H9 (cell line): ENCODE measurements at regions not wholly inside any gene's neighbourhood (a gene's known extent, or its start where the extent isn't known, plus 50 kb on each side); places are given as distances from the start of the nearest gene placed in this dataset.

Source experiments
- DNase-seq: peaks from one replicate; pipeline ENCODE4 v3.0.0-alpha.2; 2017
- H2AFZ ChIP-seq: one replicate; pipeline ENCODE4 v1.6.1; 2013; ENCODE audit warnings: mild to moderate bottlenecking, low read length, control low read depth, moderate library complexity
- H2AK5ac ChIP-seq: 2 replicates; pipeline ENCODE4 v1.6.1; 2013; ENCODE audit warnings: low read length, control low read depth, mixed read lengths; ENCODE audit not compliant: insufficient read length
- H2BK120ac ChIP-seq: one replicate; pipeline ENCODE4 v1.6.1; 2013; ENCODE audit warnings: low read depth, mild to moderate bottlenecking, low read length, control low read depth, inconsistent platforms; ENCODE audit not compliant: poor library complexity, severe bottlenecking
- H2BK12ac ChIP-seq: 2 replicates; pipeline ENCODE4 v1.6.1; 2013; ENCODE audit warnings: low read length, control low read depth, mixed read lengths, low read depth; ENCODE audit not compliant: insufficient read length
- H2BK15ac ChIP-seq: 2 replicates; pipeline ENCODE4 v1.6.1; 2013; ENCODE audit warnings: low read depth, low read length, control low read depth
- H2BK20ac ChIP-seq: one replicate; pipeline ENCODE4 v1.6.1; 2013; ENCODE audit warnings: low read depth, mild to moderate bottlenecking, low read length, control low read depth, inconsistent platforms; ENCODE audit not compliant: poor library complexity, severe bottlenecking
- H2BK5ac ChIP-seq: 2 replicates; pipeline ENCODE4 v1.6.1; 2013; ENCODE audit warnings: low read length, control low read depth, mixed read lengths; ENCODE audit not compliant: insufficient read length
- H3K14ac ChIP-seq: 2 replicates; pipeline ENCODE4 v1.6.1; 2013; ENCODE audit warnings: low read length, control low read depth; ENCODE audit not compliant: insufficient read depth
- H3K18ac ChIP-seq: 2 replicates; pipeline ENCODE4 v1.6.1; 2013; ENCODE audit warnings: low read depth, mild to moderate bottlenecking, mixed read lengths, low read length, control low read depth; ENCODE audit not compliant: insufficient read length
- H3K23ac ChIP-seq: 2 replicates; pipeline ENCODE4 v1.6.1; 2013; ENCODE audit warnings: low read length, control low read depth, mixed read lengths, low read depth; ENCODE audit not compliant: insufficient read length
- H3K23me2 ChIP-seq: 2 replicates; pipeline ENCODE4 v1.6.1; 2013; ENCODE audit warnings: low read depth, mild to moderate bottlenecking, mixed read lengths, low read length, control low read depth; ENCODE audit not compliant: insufficient read length, poor library complexity, severe bottlenecking
- H3K27ac ChIP-seq: 2 replicates; pipeline ENCODE4 v1.5.1; 2013; ENCODE audit warnings: low read length, control low read depth, mixed read lengths, low read depth; ENCODE audit not compliant: insufficient read length
- H3K27me3 ChIP-seq: 2 replicates; pipeline ENCODE4 v1.6.1; 2013; ENCODE audit warnings: low read length, control low read depth, inconsistent platforms; ENCODE audit not compliant: insufficient read depth
- H3K4ac ChIP-seq: 2 replicates; pipeline ENCODE4 v1.6.1; 2013; ENCODE audit warnings: low read depth, mild to moderate bottlenecking, control low read depth, inconsistent platforms, low read length, moderate library complexity
- H3K4me1 ChIP-seq: 2 replicates; pipeline ENCODE4 v1.6.1; 2013; ENCODE audit warnings: low read length, control low read depth, inconsistent platforms; ENCODE audit not compliant: insufficient read depth
- H3K4me2 ChIP-seq: 2 replicates; pipeline ENCODE4 v1.6.1; 2013; ENCODE audit warnings: low read length, control low read depth, mixed read lengths; ENCODE audit not compliant: insufficient read length, insufficient read depth
- H3K56ac ChIP-seq: 2 replicates; pipeline ENCODE4 v1.6.1; 2013; ENCODE audit warnings: low read depth, mild to moderate bottlenecking, mixed read lengths, low read length, control low read depth; ENCODE audit not compliant: insufficient read length
- H3K79me1 ChIP-seq: 2 replicates; pipeline ENCODE4 v1.6.1; 2013; ENCODE audit warnings: low read depth, mild to moderate bottlenecking, moderate library complexity, low read length, control low read depth, inconsistent platforms; ENCODE audit not compliant: insufficient read depth, poor library complexity, severe bottlenecking
- H3K79me2 ChIP-seq: 2 replicates; pipeline ENCODE4 v1.6.1; 2013; ENCODE audit warnings: low read length, control low read depth, inconsistent platforms; ENCODE audit not compliant: insufficient read depth
- H3K9ac ChIP-seq: 2 replicates; pipeline ENCODE4 v1.6.1; 2013; ENCODE audit warnings: low read length, control low read depth, mixed read lengths; ENCODE audit not compliant: insufficient read length; ENCODE audit errors: extremely low read depth
- H3K9me3 ChIP-seq: one replicate; pipeline ENCODE4 v1.6.1; 2013; ENCODE audit warnings: low read depth, low read length, inconsistent platforms; ENCODE audit not compliant: control insufficient read depth
- H3T11ph ChIP-seq: one replicate; pipeline ENCODE4 v1.6.1; 2013; ENCODE audit warnings: mild to moderate bottlenecking, low read length, control low read depth, inconsistent platforms
- H4K20me1 ChIP-seq: one replicate; pipeline ENCODE4 v1.6.1; 2013; ENCODE audit not compliant: control insufficient read depth, insufficient read length, insufficient read depth
- H4K5ac ChIP-seq: 2 replicates; pipeline ENCODE4 v1.6.1; 2013; ENCODE audit warnings: low read depth, mild to moderate bottlenecking, mixed read lengths, low read length, control low read depth; ENCODE audit not compliant: insufficient read length
- H4K8ac ChIP-seq: replicated peaks from 2 replicates; pipeline ENCODE4 v1.6.1; 2013; ENCODE audit warnings: low read length, control low read depth, mixed read lengths, low read depth; ENCODE audit not compliant: insufficient read length
- H4K91ac ChIP-seq: 2 replicates; pipeline ENCODE4 v1.6.1; 2013; ENCODE audit warnings: low read depth, mild to moderate bottlenecking, moderate library complexity, mixed read lengths, low read length, control low read depth; ENCODE audit not compliant: insufficient read length
- H3K27ac Mint-ChIP-seq, 3 experiments: 2 replicates in 2 of 3; 3 replicates in 1 of 3; pipeline ENCODE4 v1.8.0; 2020 to 2021; ENCODE audit warnings: mixed read lengths in 3 of 3, mild to moderate bottlenecking in 1 of 3, moderate library complexity in 1 of 3
- H3K27me3 Mint-ChIP-seq: 2 replicates; pipeline ENCODE4 v1.8.0; 2021; ENCODE audit warnings: low read depth, mild to moderate bottlenecking, moderate library complexity, mixed read lengths
- H3K36me3 Mint-ChIP-seq, 3 experiments: 2 replicates in 2 of 3; 3 replicates in 1 of 3; pipeline ENCODE4 v1.8.0; 2020 to 2021; ENCODE audit warnings: low read depth in 3 of 3, mixed read lengths in 3 of 3; ENCODE audit not compliant: insufficient read depth in 1 of 3
- H3K4me1 Mint-ChIP-seq, 2 experiments: 2 replicates each; pipeline ENCODE4 v1.8.0; 2020; ENCODE audit warnings: mixed read lengths in 2 of 2
- H3K4me3 Mint-ChIP-seq, 2 experiments: 2 replicates in 1 of 2; 3 replicates in 1 of 2; pipeline ENCODE4 v1.8.0; 2020 to 2021; ENCODE audit warnings: mild to moderate bottlenecking in 2 of 2, mixed read lengths in 2 of 2, moderate library complexity in 1 of 2
- H3K9me3 Mint-ChIP-seq, 2 experiments: 2 replicates in 1 of 2; 3 replicates in 1 of 2; pipeline ENCODE4 v1.8.0; 2020; ENCODE audit warnings: mild to moderate bottlenecking in 2 of 2, mixed read lengths in 2 of 2, moderate library complexity in 1 of 2
- WGBS: extraction: QIAGEN DNeasy Blood & Tissue Kit; methylation state at CpG from one replicate; pipeline ENCODE4 v1.1.7; 2013; ENCODE audit warnings: missing lambda C conversion rate, low lambda C conversion rate, mixed read lengths; ENCODE audit not compliant: insufficient read length; ENCODE audit errors: extremely low coverage; 5-methylcytosine and 5-hydroxymethylcytosine counted together
- TF ChIP-seq, protein P1 (sequence below): fragments of 200-600 bp; sonication (generic); conservative IDR thresholded peaks from 3 replicates; pipeline ENCODE4 v1.8.0; 2021; ENCODE audit warnings: antibody characterized with exemption, mild to moderate bottlenecking

DNA sequence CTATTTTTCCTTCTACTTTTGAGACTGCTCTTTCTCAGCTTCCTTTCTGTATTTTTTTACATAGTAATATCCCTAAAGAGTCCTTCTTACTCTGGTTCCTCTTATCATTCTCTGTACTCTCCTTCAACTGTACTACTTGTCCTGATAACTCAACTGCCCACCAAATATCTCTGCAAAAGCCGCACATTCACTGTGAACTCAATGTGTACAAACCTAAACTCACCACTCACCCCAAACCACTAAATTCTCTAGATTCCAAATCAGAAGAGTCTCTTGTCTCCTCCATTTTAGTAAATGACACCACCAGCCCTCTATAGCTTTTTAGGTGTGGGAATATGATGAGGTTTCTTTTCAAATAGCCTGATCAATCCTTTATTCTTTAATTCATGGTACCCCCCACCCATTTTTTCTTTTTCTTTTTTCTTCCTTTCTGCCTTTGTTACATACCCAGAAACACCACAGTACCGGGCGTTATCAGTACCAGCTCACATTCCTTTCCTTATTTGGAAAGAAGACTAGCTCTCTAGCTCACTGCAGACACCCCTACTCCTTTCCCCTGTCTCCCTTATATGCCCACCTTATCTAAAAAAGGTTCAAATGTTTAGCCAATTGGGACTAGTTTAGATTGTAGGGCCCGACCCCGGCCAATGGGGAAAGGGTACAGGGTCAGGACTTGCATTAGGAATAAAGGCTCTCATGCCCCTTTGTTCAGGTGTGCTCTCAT lies 63.1 kb upstream of the RANBP6 start:
- Mint-ChIP-seq H3K27ac (peak overlapping the region; percentile 4 to 83 (median 7); a peak in 4 of 7 replicates), H3K36me3 (no peaks in the 10 kb centered on the region), H3K4me3 (no peak overlapping the region), H3K4me1 (peaks cover 29 to 32% of the 10 kb centered on the region in 2 experiments), H3K9me3 (no peaks in the 10 kb centered on the region; a peak in 2 of 5 replicates), H3K27me3 (no peaks in the 10 kb centered on the region)
- H3K14ac ChIP-seq, result peak overlapping the region; percentile 6; the same call in 1 of the 2 replicates
- H3K27ac ChIP-seq, result no peak overlapping the region
- H2AFZ ChIP-seq, result peak overlapping the region; percentile 94
- H4K8ac ChIP-seq, result no peak overlapping the region
- H2BK12ac ChIP-seq, result no peak overlapping the region
- no peak for DNase-seq
- TF ChIP-seq, protein P1, sequence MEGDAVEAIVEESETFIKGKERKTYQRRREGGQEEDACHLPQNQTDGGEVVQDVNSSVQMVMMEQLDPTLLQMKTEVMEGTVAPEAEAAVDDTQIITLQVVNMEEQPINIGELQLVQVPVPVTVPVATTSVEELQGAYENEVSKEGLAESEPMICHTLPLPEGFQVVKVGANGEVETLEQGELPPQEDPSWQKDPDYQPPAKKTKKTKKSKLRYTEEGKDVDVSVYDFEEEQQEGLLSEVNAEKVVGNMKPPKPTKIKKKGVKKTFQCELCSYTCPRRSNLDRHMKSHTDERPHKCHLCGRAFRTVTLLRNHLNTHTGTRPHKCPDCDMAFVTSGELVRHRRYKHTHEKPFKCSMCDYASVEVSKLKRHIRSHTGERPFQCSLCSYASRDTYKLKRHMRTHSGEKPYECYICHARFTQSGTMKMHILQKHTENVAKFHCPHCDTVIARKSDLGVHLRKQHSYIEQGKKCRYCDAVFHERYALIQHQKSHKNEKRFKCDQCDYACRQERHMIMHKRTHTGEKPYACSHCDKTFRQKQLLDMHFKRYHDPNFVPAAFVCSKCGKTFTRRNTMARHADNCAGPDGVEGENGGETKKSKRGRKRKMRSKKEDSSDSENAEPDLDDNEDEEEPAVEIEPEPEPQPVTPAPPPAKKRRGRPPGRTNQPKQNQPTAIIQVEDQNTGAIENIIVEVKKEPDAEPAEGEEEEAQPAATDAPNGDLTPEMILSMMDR, result no peak
- H3K4ac ChIP-seq, result peak overlapping the region; percentile 1; the same call in 1 of the 2 replicates
- no peak overlapping the region for H4K5ac ChIP-seq
- H2BK15ac ChIP-seq, result no peak overlapping the region
- no peak overlapping the region for H2BK5ac ChIP-seq
- no peaks in the 10 kb centered on the region for H3K79me2 ChIP-seq
- peak overlapping the region; percentile 69 for H3K18ac ChIP-seq
- no peaks in the 10 kb centered on the region for H3K79me1 ChIP-seq
- no peak overlapping the region for H3K23ac ChIP-seq
- no peak overlapping the region for H3K9ac ChIP-seq
- peaks cover 4% of the 10 kb centered on the region; the same call in 1 of the 2 replicates for H3K4me1 ChIP-seq
- H3K23me2 ChIP-seq, result no peaks in the 10 kb centered on the region
- H3K9me3 ChIP-seq, result no peaks in the 10 kb centered on the region
- no peaks in the 10 kb centered on the region for H3K27me3 ChIP-seq
- peak overlapping the region; percentile 60 for H2BK20ac ChIP-seq
- no CpG with 5 or more reads among the region's 5 CpGs for WGBS
- H3K4me2 ChIP-seq, result no peak overlapping the region
- no peaks in the 10 kb centered on the region for H4K20me1 ChIP-seq
- H3K56ac ChIP-seq, result no peak overlapping the region
- no peak overlapping the region for H2BK120ac ChIP-seq
- no peak overlapping the region for H2AK5ac ChIP-seq
- peak overlapping the region; percentile 98 for H3T11ph ChIP-seq
- no peak overlapping the region for H4K91ac ChIP-seq
